ENCODE measurements at regions not wholly inside any gene's neighbourhood (a gene's known extent, or its start where the extent isn't known, plus 50 kb on each side); places are given as distances from the start of the nearest gene placed in this dataset.

- no peak overlapping the region for H3K4me3 ChIP-seq (replicated peaks; ENCODE audit: low read depth, low read length)
- TF ChIP-seq, protein P1, sequence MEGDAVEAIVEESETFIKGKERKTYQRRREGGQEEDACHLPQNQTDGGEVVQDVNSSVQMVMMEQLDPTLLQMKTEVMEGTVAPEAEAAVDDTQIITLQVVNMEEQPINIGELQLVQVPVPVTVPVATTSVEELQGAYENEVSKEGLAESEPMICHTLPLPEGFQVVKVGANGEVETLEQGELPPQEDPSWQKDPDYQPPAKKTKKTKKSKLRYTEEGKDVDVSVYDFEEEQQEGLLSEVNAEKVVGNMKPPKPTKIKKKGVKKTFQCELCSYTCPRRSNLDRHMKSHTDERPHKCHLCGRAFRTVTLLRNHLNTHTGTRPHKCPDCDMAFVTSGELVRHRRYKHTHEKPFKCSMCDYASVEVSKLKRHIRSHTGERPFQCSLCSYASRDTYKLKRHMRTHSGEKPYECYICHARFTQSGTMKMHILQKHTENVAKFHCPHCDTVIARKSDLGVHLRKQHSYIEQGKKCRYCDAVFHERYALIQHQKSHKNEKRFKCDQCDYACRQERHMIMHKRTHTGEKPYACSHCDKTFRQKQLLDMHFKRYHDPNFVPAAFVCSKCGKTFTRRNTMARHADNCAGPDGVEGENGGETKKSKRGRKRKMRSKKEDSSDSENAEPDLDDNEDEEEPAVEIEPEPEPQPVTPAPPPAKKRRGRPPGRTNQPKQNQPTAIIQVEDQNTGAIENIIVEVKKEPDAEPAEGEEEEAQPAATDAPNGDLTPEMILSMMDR (IDR thresholded peaks at IDR 0.05; ENCODE audit: low read depth, low read length, missing control alignments): no peak
- DNase-seq (ENCODE audit: extremely low read depth, low read depth): no peak
Measured at GRCh38 chr2:83386549-83386948, 1072.5 kb downstream of the SUCLG1 start.

DNA sequence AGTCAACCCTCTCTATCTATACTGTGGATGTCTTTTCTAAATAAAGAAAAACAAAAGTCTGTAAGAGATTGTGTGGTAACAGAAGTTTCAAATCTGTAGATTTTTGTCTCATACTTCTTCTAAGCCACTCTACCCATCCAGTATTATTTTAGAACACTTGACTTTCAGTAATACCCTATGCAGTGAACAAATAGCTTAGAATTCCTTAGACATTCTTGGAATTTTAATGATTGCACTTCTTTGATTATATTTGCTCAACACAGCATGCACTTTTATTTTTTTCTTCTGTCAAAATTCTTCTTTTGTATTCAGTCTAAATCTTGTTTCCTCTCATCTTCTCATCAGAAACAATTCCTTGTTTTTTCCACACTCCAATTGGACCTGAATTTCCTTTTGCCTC is 1080.2 kb downstream of the SUCLG1 start:
- H3K4me3 ChIP-seq (replicated peaks; ENCODE audit: low read depth, low read length): no peak overlapping the region
- DNase-seq (ENCODE audit: extremely low read depth, low read depth): no peak
- TF ChIP-seq, protein P1 (IDR thresholded peaks at IDR 0.05; ENCODE audit: low read depth, low read length, missing control alignments): no peak

DNA sequence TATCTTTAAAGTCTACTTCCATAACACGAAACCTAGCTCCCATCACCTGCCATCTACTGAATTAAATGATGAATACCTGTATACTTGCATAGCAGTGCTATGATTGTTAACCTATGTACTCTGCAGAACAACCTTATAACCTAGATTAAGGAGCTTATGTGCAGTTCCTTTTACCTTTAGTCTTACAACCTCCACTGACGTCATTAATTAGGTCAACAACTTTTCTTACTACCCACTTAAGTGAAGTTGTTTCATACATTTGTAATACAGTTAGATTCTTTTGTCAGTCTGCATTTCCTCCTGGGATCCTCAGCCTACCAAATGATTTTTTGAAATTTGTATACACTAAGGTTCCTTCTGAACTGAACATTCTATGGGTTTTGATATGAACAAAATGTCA is 1082.3 kb downstream of the SUCLG1 start:
- TF ChIP-seq, protein P1 (IDR thresholded peaks at IDR 0.05; ENCODE audit: low read depth, low read length, missing control alignments): no peak
- H3K4me3 ChIP-seq (replicated peaks; ENCODE audit: low read depth, low read length): no peak overlapping the region
- no peak for DNase-seq (ENCODE audit: extremely low read depth, low read depth)

- TF ChIP-seq, protein P1 (IDR thresholded peaks at IDR 0.05; ENCODE audit: low read depth, low read length, missing control alignments): no peak
- no peak overlapping the region for H3K4me3 ChIP-seq (replicated peaks; ENCODE audit: low read depth, low read length)
- no peak for DNase-seq (ENCODE audit: extremely low read depth, low read depth)
Measured at GRCh38 chr2:83370419-83370762, 1088.7 kb downstream of the SUCLG1 start.

GRCh38 chr2:83369601-83370418 is 1089.3 kb downstream of the SUCLG1 start:
- no peak for DNase-seq (ENCODE audit: extremely low read depth, low read depth)
- no peak overlapping the region for H3K4me3 ChIP-seq (replicated peaks; ENCODE audit: low read depth, low read length)
- TF ChIP-seq, protein P1 (IDR thresholded peaks at IDR 0.05; ENCODE audit: low read depth, low read length, missing control alignments): no peak

- TF ChIP-seq, protein P1 (IDR thresholded peaks at IDR 0.05; ENCODE audit: low read depth, low read length, missing control alignments): no peak
- H3K4me3 ChIP-seq (replicated peaks; ENCODE audit: low read depth, low read length): no peak overlapping the region
- DNase-seq (ENCODE audit: extremely low read depth, low read depth): no peak
Measured at GRCh38 chr2:83368916-83369315, 1090.2 kb downstream of the SUCLG1 start.

DNA sequence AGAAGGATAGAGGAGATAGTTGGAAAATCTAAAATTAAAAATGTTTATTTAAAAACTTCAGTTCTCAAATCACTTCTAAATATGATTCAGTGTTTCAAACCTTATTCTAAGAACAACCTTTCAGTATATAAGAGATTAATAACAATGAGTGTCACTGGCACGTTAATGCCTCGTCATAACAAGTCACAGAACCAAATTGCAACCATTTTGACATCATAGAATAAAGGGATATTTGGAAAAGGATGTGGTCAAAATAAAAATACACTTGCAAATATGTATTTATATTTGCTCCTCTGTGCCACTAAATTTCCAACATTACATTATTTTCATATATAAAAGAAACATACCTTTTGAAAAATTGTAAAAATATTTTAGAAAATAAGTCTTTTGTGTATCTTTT is 1090.6 kb downstream of the SUCLG1 start:
- no peak for DNase-seq (ENCODE audit: extremely low read depth, low read depth)
- TF ChIP-seq, protein P1 (IDR thresholded peaks at IDR 0.05; ENCODE audit: low read depth, low read length, missing control alignments): no peak
- no peak overlapping the region for H3K4me3 ChIP-seq (replicated peaks; ENCODE audit: low read depth, low read length)
